ENCODE measurements at regions not wholly inside any gene's neighbourhood (a gene's known extent, or its start where the extent isn't known, plus 50 kb on each side); places are given as distances from the start of the nearest gene placed in this dataset.

DNA sequence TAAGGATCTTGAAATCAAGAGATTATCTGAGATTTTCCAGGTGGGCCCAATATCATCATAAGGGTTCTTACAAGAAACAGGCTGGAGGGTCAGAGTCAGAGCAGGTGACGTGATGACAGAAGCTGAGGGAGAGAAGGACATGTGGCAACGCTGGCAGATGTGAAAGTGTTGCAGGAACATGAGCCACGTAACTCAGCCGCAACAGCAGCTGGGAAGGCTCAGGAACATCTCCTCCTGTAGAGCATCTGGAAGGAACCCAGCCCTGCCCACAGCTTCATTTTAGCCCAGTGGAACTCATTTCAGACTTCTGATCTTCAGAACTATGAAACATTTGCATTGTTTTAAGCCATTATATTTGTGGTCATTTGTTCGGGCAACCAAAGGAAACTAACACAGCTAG is 156.3 kb upstream of the VEGFC start:
- Histone ChIP-seq H3K27me3 (no peaks in the 10 kb centered on the region), H3K4me3 (no peak overlapping the region), H3K27ac (no peak overlapping the region), H3K4me1 (no peaks in the 10 kb centered on the region), H3K36me3 (ENCODE audit: low read depth, missing control alignments) (no peaks in the 10 kb centered on the region), H3K9me3 (no peaks in the 10 kb centered on the region)
- WGBS, 2 donors, result 79 to 84% methylated on average over 4 to 5 of the region's 5 CpGs
- TF ChIP-seq, protein P1, sequence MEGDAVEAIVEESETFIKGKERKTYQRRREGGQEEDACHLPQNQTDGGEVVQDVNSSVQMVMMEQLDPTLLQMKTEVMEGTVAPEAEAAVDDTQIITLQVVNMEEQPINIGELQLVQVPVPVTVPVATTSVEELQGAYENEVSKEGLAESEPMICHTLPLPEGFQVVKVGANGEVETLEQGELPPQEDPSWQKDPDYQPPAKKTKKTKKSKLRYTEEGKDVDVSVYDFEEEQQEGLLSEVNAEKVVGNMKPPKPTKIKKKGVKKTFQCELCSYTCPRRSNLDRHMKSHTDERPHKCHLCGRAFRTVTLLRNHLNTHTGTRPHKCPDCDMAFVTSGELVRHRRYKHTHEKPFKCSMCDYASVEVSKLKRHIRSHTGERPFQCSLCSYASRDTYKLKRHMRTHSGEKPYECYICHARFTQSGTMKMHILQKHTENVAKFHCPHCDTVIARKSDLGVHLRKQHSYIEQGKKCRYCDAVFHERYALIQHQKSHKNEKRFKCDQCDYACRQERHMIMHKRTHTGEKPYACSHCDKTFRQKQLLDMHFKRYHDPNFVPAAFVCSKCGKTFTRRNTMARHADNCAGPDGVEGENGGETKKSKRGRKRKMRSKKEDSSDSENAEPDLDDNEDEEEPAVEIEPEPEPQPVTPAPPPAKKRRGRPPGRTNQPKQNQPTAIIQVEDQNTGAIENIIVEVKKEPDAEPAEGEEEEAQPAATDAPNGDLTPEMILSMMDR (IDR thresholded peaks at IDR 0.05), result no peak
- no peak for TF ChIP-seq POLR2A (IDR thresholded peaks at IDR 0.05)
- intact Hi-C loops (cut with DNase I; ENCODE audit: low total_unique reads), result no loop called here
- no peak for DNase-seq

- H3K9me3 ChIP-seq, result no peaks in the 10 kb centered on the region
- TF ChIP-seq POLR2A (IDR thresholded peaks at IDR 0.05), result no peak
- TF ChIP-seq, protein P1 (IDR thresholded peaks at IDR 0.05), result no peak
- no peaks in the 10 kb centered on the region for H3K4me1 ChIP-seq
- no peaks in the 10 kb centered on the region for H3K36me3 ChIP-seq (ENCODE audit: low read depth, missing control alignments)
- H3K4me3 ChIP-seq, result no peak overlapping the region
- intact Hi-C loops (cut with DNase I; ENCODE audit: low total_unique reads), result no loop called here
- H3K27me3 ChIP-seq, result no peaks in the 10 kb centered on the region
- DNase-seq, result no peak
- H3K27ac ChIP-seq, result no peak overlapping the region
- 85 to 87% methylated on average over 1 of the region's 1 CpG for WGBS, 2 donors
Observed at GRCh38 chr4:176953021-176953420, 160.3 kb upstream of the VEGFC start.

DNA sequence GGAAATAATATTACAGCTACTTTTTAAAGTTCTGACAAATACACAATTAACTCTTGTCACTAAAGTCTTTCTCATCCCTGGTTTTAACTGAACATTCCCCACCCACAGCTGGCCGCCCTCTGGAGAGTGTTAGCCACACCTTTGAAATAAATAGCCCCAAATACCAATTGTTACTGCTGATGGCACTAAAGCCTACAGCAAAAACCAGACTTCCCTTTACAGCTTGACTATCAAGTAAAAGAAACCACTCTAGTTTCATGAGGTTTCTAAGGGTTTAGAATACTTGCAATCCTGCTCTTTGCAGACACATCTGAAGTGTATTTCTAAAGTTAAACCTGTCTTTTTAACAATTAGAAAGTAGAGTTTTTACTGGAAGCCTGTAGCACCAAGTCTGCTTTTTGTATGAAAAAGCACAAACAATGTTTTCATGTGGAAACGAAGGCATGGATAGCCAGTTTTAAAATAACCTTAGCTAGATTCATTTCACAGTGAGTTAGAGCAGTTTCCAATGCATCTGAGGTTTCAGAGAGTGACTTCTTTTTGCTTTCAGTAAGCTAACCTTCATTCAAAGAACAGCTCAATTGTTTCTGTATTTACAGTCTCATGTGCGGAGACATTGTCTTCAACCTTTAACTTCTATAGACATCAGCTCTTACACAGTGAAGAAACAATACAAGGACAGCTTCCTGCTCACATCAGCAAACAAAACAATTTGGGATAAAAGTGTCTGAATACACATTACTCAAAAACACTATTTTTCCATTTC is 164.8 kb upstream of the VEGFC start:
- TF ChIP-seq, protein P1 (IDR thresholded peaks at IDR 0.05), result no peak
- TF ChIP-seq POLR2A (IDR thresholded peaks at IDR 0.05), result no peak
- Histone ChIP-seq H3K9me3 (no peaks in the 10 kb centered on the region), H3K4me1 (no peaks in the 10 kb centered on the region), H3K4me3 (no peak overlapping the region), H3K36me3 (ENCODE audit: low read depth, missing control alignments) (no peaks in the 10 kb centered on the region), H3K27ac (no peak overlapping the region), H3K27me3 (no peaks in the 10 kb centered on the region)
- 82 to 83% methylated on average over 3 of the region's 3 CpGs for WGBS, 2 donors
- no peak for DNase-seq
- intact Hi-C loops (cut with DNase I; ENCODE audit: low total_unique reads), result no loop called here

DNA sequence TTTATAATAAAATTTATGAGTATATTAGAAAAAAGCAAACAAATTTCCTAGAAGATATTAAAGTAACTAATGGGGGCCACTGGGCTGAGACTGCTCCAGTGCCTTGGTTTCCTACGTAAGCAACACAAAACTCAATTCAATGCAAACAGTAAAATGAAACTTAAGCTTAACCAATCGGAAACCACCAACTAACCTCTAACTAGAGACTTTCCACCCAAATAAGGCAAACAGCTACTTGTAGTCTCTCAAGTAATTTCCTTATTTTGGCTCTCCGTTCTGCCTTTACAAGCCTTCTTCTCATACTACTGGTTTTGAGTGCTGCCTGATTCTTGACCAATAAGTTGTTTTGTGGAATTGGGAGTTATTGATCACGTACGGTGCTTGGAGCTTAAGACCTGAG is 167.3 kb upstream of the VEGFC start:
- no peaks in the 10 kb centered on the region for H3K36me3 ChIP-seq (ENCODE audit: low read depth, missing control alignments)
- no peak overlapping the region for H3K4me3 ChIP-seq
- H3K27me3 ChIP-seq, result no peaks in the 10 kb centered on the region
- intact Hi-C loops (cut with DNase I; ENCODE audit: low total_unique reads), result no loop called here
- H3K4me1 ChIP-seq, result no peaks in the 10 kb centered on the region
- 92 to 95% methylated on average over 5 of the region's 5 CpGs for WGBS, 2 donors
- H3K27ac ChIP-seq, result no peak overlapping the region
- no peak for DNase-seq
- no peaks in the 10 kb centered on the region for H3K9me3 ChIP-seq
- TF ChIP-seq POLR2A (IDR thresholded peaks at IDR 0.05), result no peak
- TF ChIP-seq, protein P1 (IDR thresholded peaks at IDR 0.05), result no peak

- Histone ChIP-seq H3K9me3 (no peaks in the 10 kb centered on the region), H3K27ac (no peak overlapping the region), H3K4me1 (no peaks in the 10 kb centered on the region), H3K27me3 (no peaks in the 10 kb centered on the region), H3K36me3 (ENCODE audit: low read depth, missing control alignments) (no peaks in the 10 kb centered on the region), H3K4me3 (no peak overlapping the region)
- no peak for DNase-seq
- 36 to 49% methylated on average over 2 of the region's 2 CpGs for WGBS, 2 donors
- intact Hi-C loops (cut with DNase I; ENCODE audit: low total_unique reads), result no loop called here
- TF ChIP-seq POLR2A (IDR thresholded peaks at IDR 0.05), result no peak
- TF ChIP-seq, protein P1 (IDR thresholded peaks at IDR 0.05), result no peak
Observed at GRCh38 chr4:176963121-176963520, 170.4 kb upstream of the VEGFC start.

Data from testis (tissue), 2 donors.